ENCODE measurements at regions not wholly inside any gene's neighbourhood (a gene's known extent, or its start where the extent isn't known, plus 50 kb on each side); places are given as distances from the start of the nearest gene placed in this dataset.
A peak's percentile ranks its signal among the peaks of the same experiment; 100 is the strongest.

- WGBS (ENCODE audit: extremely low coverage, insufficient coverage, low lambda C conversion rate): no CpG with 5 or more reads among the region's 3 CpGs
- Histone ChIP-seq H4K5ac (ENCODE audit: low read length) (no peak overlapping the region), H2BK15ac (replicated peaks; ENCODE audit: low read depth) (no peak overlapping the region), H3K79me1 (ENCODE audit: low read length) (no peaks in the 10 kb centered on the region), H3K9ac (ENCODE audit: low read length) (no peak overlapping the region), H3K4ac (ENCODE audit: low read depth, low read length) (no peak overlapping the region), H3K4me1 (ENCODE audit: control insufficient read depth, low read depth, low read length) (peaks cover 3% of the 10 kb centered on the region), H3K23ac (ENCODE audit: low read length) (no peak overlapping the region), H2BK120ac (ENCODE audit: low read depth, low read length) (no peak overlapping the region), H3K79me2 (ENCODE audit: control insufficient read depth, insufficient read depth, low read length) (no peaks in the 10 kb centered on the region), H3K27ac (ENCODE audit: low read depth, low read length) (no peak overlapping the region), H3K27me3 (ENCODE audit: insufficient read depth, low read length, poor library complexity) (no peaks in the 10 kb centered on the region), H2AK5ac (ENCODE audit: low read length) (no peak overlapping the region), H3K4me2 (ENCODE audit: low read length) (no peak overlapping the region), H3K56ac (ENCODE audit: low read length) (no peak overlapping the region), H2BK5ac (ENCODE audit: low read length) (no peak overlapping the region), H4K8ac (ENCODE audit: low read depth, low read length) (no peak overlapping the region), H3K36me3 (ENCODE audit: control insufficient read depth, insufficient read depth, low read length) (no peaks in the 10 kb centered on the region), H3K4me3 (ENCODE audit: low read length) (no peak overlapping the region), H3K18ac (ENCODE audit: low read length) (no peak overlapping the region)
- DNase-seq: no peak
Measured at GRCh38 chr10:64316833-64317232, 795.6 kb downstream of the REEP3 start.

GRCh38 chr10:64320448-64320847 is 799.2 kb downstream of the REEP3 start:
- no peak overlapping the region for H3K4ac ChIP-seq (ENCODE audit: low read depth, low read length)

DNA sequence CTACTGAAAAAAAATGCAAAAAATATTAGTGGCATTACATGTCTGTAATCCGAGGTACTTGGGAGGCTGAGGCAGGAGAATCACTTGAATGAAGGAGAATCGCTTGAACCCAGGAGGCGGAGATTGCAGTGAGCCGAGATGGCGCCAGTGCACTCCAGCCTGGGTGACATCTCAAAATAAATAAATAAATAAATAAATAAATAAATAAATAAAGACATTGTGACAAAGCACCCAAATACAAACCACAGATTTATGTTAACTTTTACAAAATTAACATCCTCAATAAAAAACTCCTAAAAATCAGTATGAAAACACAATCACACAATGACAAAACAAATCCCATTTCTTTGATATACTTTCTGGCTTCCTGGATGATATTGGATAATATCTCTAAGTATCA is 808.3 kb downstream of the REEP3 start:
- Histone ChIP-seq H2BK5ac (ENCODE audit: low read length) (no peak overlapping the region), H3K9ac (ENCODE audit: low read length) (no peak overlapping the region), H4K8ac (ENCODE audit: low read depth, low read length) (no peak overlapping the region), H3K27me3 (ENCODE audit: insufficient read depth, low read length, poor library complexity) (no peaks in the 10 kb centered on the region), H3K27ac (ENCODE audit: low read depth, low read length) (no peak overlapping the region), H3K18ac (ENCODE audit: low read length) (no peak overlapping the region), H3K56ac (ENCODE audit: low read length) (no peak overlapping the region), H3K4me3 (ENCODE audit: low read length) (no peak overlapping the region), H3K4me1 (ENCODE audit: control insufficient read depth, low read depth, low read length) (no peaks in the 10 kb centered on the region), H3K36me3 (ENCODE audit: control insufficient read depth, insufficient read depth, low read length) (no peaks in the 10 kb centered on the region), H2BK15ac (replicated peaks; ENCODE audit: low read depth) (no peak overlapping the region), H3K79me1 (ENCODE audit: low read length) (no peaks in the 10 kb centered on the region), H2AK5ac (ENCODE audit: low read length) (no peak overlapping the region), H3K23ac (ENCODE audit: low read length) (no peak overlapping the region), H3K4me2 (ENCODE audit: low read length) (no peak overlapping the region), H4K5ac (ENCODE audit: low read length) (no peak overlapping the region), H2BK120ac (ENCODE audit: low read depth, low read length) (no peak overlapping the region), H3K4ac (ENCODE audit: low read depth, low read length) (no peak overlapping the region), H3K79me2 (ENCODE audit: control insufficient read depth, insufficient read depth, low read length) (no peaks in the 10 kb centered on the region)
- WGBS (ENCODE audit: extremely low coverage, insufficient coverage, low lambda C conversion rate): no CpG with 5 or more reads among the region's 5 CpGs
- DNase-seq: no peak

More at GRCh38 chr10:64320448-64320847, 799.2 kb downstream of the REEP3 start:
- Histone ChIP-seq H3K4me1 (ENCODE audit: control insufficient read depth, low read depth, low read length) (peaks cover 3% of the 10 kb centered on the region), H3K4me2 (ENCODE audit: low read length) (no peak overlapping the region), H2BK120ac (ENCODE audit: low read depth, low read length) (no peak overlapping the region), H3K79me1 (ENCODE audit: low read length) (no peaks in the 10 kb centered on the region), H3K27me3 (ENCODE audit: insufficient read depth, low read length, poor library complexity) (no peaks in the 10 kb centered on the region), H2AK5ac (ENCODE audit: low read length) (no peak overlapping the region), H3K23ac (ENCODE audit: low read length) (no peak overlapping the region), H4K8ac (ENCODE audit: low read depth, low read length) (no peak overlapping the region), H2BK5ac (ENCODE audit: low read length) (no peak overlapping the region), H4K5ac (ENCODE audit: low read length) (no peak overlapping the region), H3K36me3 (ENCODE audit: control insufficient read depth, insufficient read depth, low read length) (no peaks in the 10 kb centered on the region), H3K4me3 (ENCODE audit: low read length) (no peak overlapping the region), H3K9ac (ENCODE audit: low read length) (no peak overlapping the region), H3K79me2 (ENCODE audit: control insufficient read depth, insufficient read depth, low read length) (no peaks in the 10 kb centered on the region), H2BK15ac (replicated peaks; ENCODE audit: low read depth) (peak overlapping the region; percentile 3), H3K18ac (ENCODE audit: low read length) (no peak overlapping the region), H3K56ac (ENCODE audit: low read length) (no peak overlapping the region), H3K27ac (ENCODE audit: low read depth, low read length) (no peak overlapping the region)
- DNase-seq: no peak
- WGBS (ENCODE audit: extremely low coverage, insufficient coverage, low lambda C conversion rate): no CpG with 5 or more reads among the region's 6 CpGs

DNA sequence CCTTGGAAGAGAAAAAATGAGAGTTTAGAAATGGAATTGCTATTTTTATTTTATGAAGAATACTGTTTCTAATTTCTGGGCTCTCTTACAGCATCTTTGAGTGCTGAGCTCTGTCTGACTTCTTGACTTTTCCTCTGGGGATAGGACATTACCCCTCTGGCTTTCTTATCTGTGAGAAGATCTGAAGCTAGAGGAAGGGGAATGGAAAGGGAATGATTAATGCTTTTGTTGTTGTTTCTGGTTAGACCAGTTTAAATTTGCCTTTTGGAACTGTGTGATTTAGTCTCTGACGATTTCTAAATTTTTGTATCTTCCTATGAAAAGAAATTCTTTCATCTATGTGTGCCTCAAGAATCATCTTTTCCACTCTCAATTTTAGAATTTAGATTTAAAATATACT is 811.4 kb downstream of the REEP3 start:
- Histone ChIP-seq H3K36me3 (ENCODE audit: control insufficient read depth, insufficient read depth, low read length) (no peaks in the 10 kb centered on the region), H3K23ac (ENCODE audit: low read length) (no peak overlapping the region), H2AK5ac (ENCODE audit: low read length) (no peak overlapping the region), H3K4me3 (ENCODE audit: low read length) (no peak overlapping the region), H3K4me2 (ENCODE audit: low read length) (no peak overlapping the region), H3K79me2 (ENCODE audit: control insufficient read depth, insufficient read depth, low read length) (no peaks in the 10 kb centered on the region), H4K8ac (ENCODE audit: low read depth, low read length) (no peak overlapping the region), H2BK120ac (ENCODE audit: low read depth, low read length) (no peak overlapping the region), H2BK5ac (ENCODE audit: low read length) (no peak overlapping the region), H3K9ac (ENCODE audit: low read length) (no peak overlapping the region), H4K5ac (ENCODE audit: low read length) (no peak overlapping the region), H3K27ac (ENCODE audit: low read depth, low read length) (no peak overlapping the region), H2BK15ac (replicated peaks; ENCODE audit: low read depth) (no peak overlapping the region), H3K79me1 (ENCODE audit: low read length) (no peaks in the 10 kb centered on the region), H3K56ac (ENCODE audit: low read length) (no peak overlapping the region), H3K4me1 (ENCODE audit: control insufficient read depth, low read depth, low read length) (no peaks in the 10 kb centered on the region), H3K18ac (ENCODE audit: low read length) (no peak overlapping the region), H3K4ac (ENCODE audit: low read depth, low read length) (no peak overlapping the region), H3K27me3 (ENCODE audit: insufficient read depth, low read length, poor library complexity) (no peaks in the 10 kb centered on the region)
- WGBS (ENCODE audit: extremely low coverage, insufficient coverage, low lambda C conversion rate): no CpG with 5 or more reads among the region's 1 CpG
- DNase-seq: peak; percentile 70

- DNase-seq: no peak
- Histone ChIP-seq H3K56ac (ENCODE audit: low read length) (no peak overlapping the region), H3K23ac (ENCODE audit: low read length) (no peak overlapping the region), H2BK15ac (replicated peaks; ENCODE audit: low read depth) (no peak overlapping the region), H4K8ac (ENCODE audit: low read depth, low read length) (no peak overlapping the region), H3K27me3 (ENCODE audit: insufficient read depth, low read length, poor library complexity) (no peaks in the 10 kb centered on the region), H3K9ac (ENCODE audit: low read length) (no peak overlapping the region), H2BK5ac (ENCODE audit: low read length) (no peak overlapping the region), H3K27ac (ENCODE audit: low read depth, low read length) (no peak overlapping the region), H2AK5ac (ENCODE audit: low read length) (no peak overlapping the region), H3K79me1 (ENCODE audit: low read length) (no peaks in the 10 kb centered on the region), H3K18ac (ENCODE audit: low read length) (no peak overlapping the region), H4K5ac (ENCODE audit: low read length) (no peak overlapping the region), H3K4me2 (ENCODE audit: low read length) (no peak overlapping the region), H3K4me1 (ENCODE audit: control insufficient read depth, low read depth, low read length) (no peaks in the 10 kb centered on the region), H3K36me3 (ENCODE audit: control insufficient read depth, insufficient read depth, low read length) (no peaks in the 10 kb centered on the region), H3K4me3 (ENCODE audit: low read length) (no peak overlapping the region), H3K4ac (ENCODE audit: low read depth, low read length) (no peak overlapping the region), H3K79me2 (ENCODE audit: control insufficient read depth, insufficient read depth, low read length) (no peaks in the 10 kb centered on the region), H2BK120ac (ENCODE audit: low read depth, low read length) (no peak overlapping the region)
- no CpG with 5 or more reads among the region's 4 CpGs for WGBS (ENCODE audit: extremely low coverage, insufficient coverage, low lambda C conversion rate)
Measured at GRCh38 chr10:64334084-64334483, 812.9 kb downstream of the REEP3 start.

GRCh38 chr10:64344211-64344610 is 823.0 kb downstream of the REEP3 start:
- Histone ChIP-seq H3K4me2 (ENCODE audit: low read length) (no peak overlapping the region), H3K27me3 (ENCODE audit: insufficient read depth, low read length, poor library complexity) (no peaks in the 10 kb centered on the region), H3K4me1 (ENCODE audit: control insufficient read depth, low read depth, low read length) (no peaks in the 10 kb centered on the region), H3K23ac (ENCODE audit: low read length) (no peak overlapping the region), H4K8ac (ENCODE audit: low read depth, low read length) (no peak overlapping the region), H3K4me3 (ENCODE audit: low read length) (no peak overlapping the region), H3K79me1 (ENCODE audit: low read length) (no peaks in the 10 kb centered on the region), H4K5ac (ENCODE audit: low read length) (no peak overlapping the region), H3K9ac (ENCODE audit: low read length) (no peak overlapping the region), H3K4ac (ENCODE audit: low read depth, low read length) (no peak overlapping the region), H2BK120ac (ENCODE audit: low read depth, low read length) (no peak overlapping the region), H3K18ac (ENCODE audit: low read length) (no peak overlapping the region), H3K36me3 (ENCODE audit: control insufficient read depth, insufficient read depth, low read length) (no peaks in the 10 kb centered on the region), H2AK5ac (ENCODE audit: low read length) (no peak overlapping the region), H2BK15ac (replicated peaks; ENCODE audit: low read depth) (no peak overlapping the region), H3K27ac (ENCODE audit: low read depth, low read length) (no peak overlapping the region), H3K79me2 (ENCODE audit: control insufficient read depth, insufficient read depth, low read length) (no peaks in the 10 kb centered on the region), H3K56ac (ENCODE audit: low read length) (no peak overlapping the region), H2BK5ac (ENCODE audit: low read length) (no peak overlapping the region)
- no CpG with 5 or more reads among the region's 1 CpG for WGBS (ENCODE audit: extremely low coverage, insufficient coverage, low lambda C conversion rate)
- no peak for DNase-seq

Measured in mesendoderm (in vitro differentiated cells).